ENCODE measurements at regions not wholly inside any gene's neighbourhood (a gene's known extent, or its start where the extent isn't known, plus 50 kb on each side); places are given as distances from the start of the nearest gene placed in this dataset.

- no peaks in the 10 kb centered on the region for H3K4me1 ChIP-seq (ENCODE audit: control insufficient read depth, insufficient read depth, low read length)
- no peak for DNase-seq
- no peaks in the 10 kb centered on the region for H3K27me3 ChIP-seq (ENCODE audit: control insufficient read depth, insufficient read depth)
- no peak overlapping the region for H3K27ac ChIP-seq (ENCODE audit: low read length)
- no peak overlapping the region for H3K4me3 ChIP-seq (ENCODE audit: low read length)
- H3K9me3 ChIP-seq (ENCODE audit: control insufficient read depth, low read length), result no peaks in the 10 kb centered on the region
- intact Hi-C loops (cut with DNase I), result loop anchor here in 1 of 4 donors (5.0 kb wide), 1 partner anchor 278 kb away; no protein-coding TSS in a partner anchor
- no peak for ATAC-seq
Measured at GRCh38 chr2:190799999-190800398, 80.6 kb upstream of the GLS start.

- H3K27me3 ChIP-seq (ENCODE audit: control insufficient read depth, insufficient read depth), result no peaks in the 10 kb centered on the region
- no peak overlapping the region for H3K4me3 ChIP-seq (ENCODE audit: low read length)
- H3K9me3 ChIP-seq (ENCODE audit: control insufficient read depth, low read length), result no peaks in the 10 kb centered on the region
- no peaks in the 10 kb centered on the region for H3K4me1 ChIP-seq (ENCODE audit: control insufficient read depth, insufficient read depth, low read length)
- intact Hi-C loops (cut with DNase I), result loop anchor here in 1 of 4 donors (5.0 kb wide), 1 partner anchor 278 kb away; no protein-coding TSS in a partner anchor
- WGBS, result 59% methylated on average over 1 of the region's 1 CpG
- DNase-seq, result no peak
- no peak overlapping the region for H3K27ac ChIP-seq (ENCODE audit: low read length)
- no peak for ATAC-seq
Measured at GRCh38 chr2:190800528-190800927, 80.1 kb upstream of the GLS start.

- Histone ChIP-seq H3K27ac (ENCODE audit: low read length) (no peak overlapping the region), H3K4me1 (ENCODE audit: control insufficient read depth, insufficient read depth, low read length) (no peaks in the 10 kb centered on the region), H3K4me3 (ENCODE audit: low read length) (no peak overlapping the region), H3K27me3 (ENCODE audit: control insufficient read depth, insufficient read depth) (no peaks in the 10 kb centered on the region), H3K9me3 (ENCODE audit: control insufficient read depth, low read length) (no peaks in the 10 kb centered on the region)
- ATAC-seq (peak in 1 of 2 donors; percentile 48), DNase-seq (no peak)
- intact Hi-C loops (cut with DNase I), result loop anchor here in 2 of 4 donors (2.0 to 5.0 kb wide), 2 partner anchors 19 to 280 kb away; no protein-coding TSS in a partner anchor
- 73% methylated on average over 3 of the region's 3 CpGs for WGBS
Measured at GRCh38 chr2:190802129-190802528, 78.5 kb upstream of the GLS start.

GRCh38 chr2:190802626-190803209, 77.9 kb upstream of the GLS start:
- 83% methylated on average over 1 of the region's 1 CpG for WGBS
- ATAC-seq, result no peak
- no peaks in the 10 kb centered on the region for H3K4me1 ChIP-seq (ENCODE audit: control insufficient read depth, insufficient read depth, low read length)
- H3K4me3 ChIP-seq (ENCODE audit: low read length), result no peak overlapping the region
- DNase-seq, result no peak
- no peaks in the 10 kb centered on the region for H3K9me3 ChIP-seq (ENCODE audit: control insufficient read depth, low read length)
- intact Hi-C loops (cut with DNase I), result loop anchor here in 2 of 4 donors (2.0 to 5.0 kb wide), 2 partner anchors 20 to 280 kb away; no protein-coding TSS in a partner anchor
- no peak overlapping the region for H3K27ac ChIP-seq (ENCODE audit: low read length)
- no peaks in the 10 kb centered on the region for H3K27me3 ChIP-seq (ENCODE audit: control insufficient read depth, insufficient read depth)

- ATAC-seq, result no peak
- H3K27me3 ChIP-seq (ENCODE audit: control insufficient read depth, insufficient read depth), result no peaks in the 10 kb centered on the region
- 35% methylated on average over 5 of the region's 5 CpGs for WGBS
- no peak overlapping the region for H3K4me3 ChIP-seq (ENCODE audit: low read length)
- H3K9me3 ChIP-seq (ENCODE audit: control insufficient read depth, low read length), result no peaks in the 10 kb centered on the region
- intact Hi-C loops (cut with DNase I), result loop anchor here in 1 of 4 donors (5.0 kb wide), 1 partner anchor 282 kb away; no protein-coding TSS in a partner anchor
- no peak for DNase-seq
- H3K4me1 ChIP-seq (ENCODE audit: control insufficient read depth, insufficient read depth, low read length), result no peaks in the 10 kb centered on the region
- H3K27ac ChIP-seq (ENCODE audit: low read length), result no peak overlapping the region
Measured at GRCh38 chr2:190804182-190804795, 76.3 kb upstream of the GLS start.

- intact Hi-C loops (cut with DNase I), result no loop called here
- 50% methylated on average over 1 of the region's 1 CpG for WGBS
- ATAC-seq (no peak), DNase-seq (no peak)
- Histone ChIP-seq H3K4me3 (ENCODE audit: low read length) (no peak overlapping the region), H3K27ac (ENCODE audit: low read length) (no peak overlapping the region), H3K27me3 (ENCODE audit: control insufficient read depth, insufficient read depth) (no peaks in the 10 kb centered on the region), H3K9me3 (ENCODE audit: control insufficient read depth, low read length) (no peaks in the 10 kb centered on the region), H3K4me1 (ENCODE audit: control insufficient read depth, insufficient read depth, low read length) (no peaks in the 10 kb centered on the region)
Measured at GRCh38 chr2:190805126-190805525, 75.5 kb upstream of the GLS start.

GRCh38 chr2:190805843-190806242, 74.8 kb upstream of the GLS start:
- DNase-seq (no peak), ATAC-seq (no peak)
- no peaks in the 10 kb centered on the region for H3K4me1 ChIP-seq (ENCODE audit: control insufficient read depth, insufficient read depth, low read length)
- H3K4me3 ChIP-seq (ENCODE audit: low read length), result no peak overlapping the region
- H3K27me3 ChIP-seq (ENCODE audit: control insufficient read depth, insufficient read depth), result no peaks in the 10 kb centered on the region
- no peaks in the 10 kb centered on the region for H3K9me3 ChIP-seq (ENCODE audit: control insufficient read depth, low read length)
- H3K27ac ChIP-seq (ENCODE audit: low read length), result no peak overlapping the region
- WGBS, result 80% methylated on average over 3 of the region's 3 CpGs
- intact Hi-C loops (cut with DNase I), result no loop called here

- H3K4me1 ChIP-seq (ENCODE audit: control insufficient read depth, insufficient read depth, low read length), result peaks cover under 1% of the 10 kb centered on the region
- H3K4me3 ChIP-seq (ENCODE audit: low read length), result no peak overlapping the region
- no peaks in the 10 kb centered on the region for H3K9me3 ChIP-seq (ENCODE audit: control insufficient read depth, low read length)
- DNase-seq, result no peak
- ATAC-seq, result no peak
- no peaks in the 10 kb centered on the region for H3K27me3 ChIP-seq (ENCODE audit: control insufficient read depth, insufficient read depth)
- no peak overlapping the region for H3K27ac ChIP-seq (ENCODE audit: low read length)
- 97% methylated on average over 2 of the region's 2 CpGs for WGBS
- intact Hi-C loops (cut with DNase I), result no loop called here
Measured at GRCh38 chr2:190807886-190808285, 72.7 kb upstream of the GLS start.

GRCh38 chr2:190809139-190809764, 71.4 kb upstream of the GLS start:
- Histone ChIP-seq H3K27me3 (ENCODE audit: control insufficient read depth, insufficient read depth) (no peaks in the 10 kb centered on the region), H3K4me3 (ENCODE audit: low read length) (no peak overlapping the region), H3K9me3 (ENCODE audit: control insufficient read depth, low read length) (no peaks in the 10 kb centered on the region), H3K27ac (ENCODE audit: low read length) (no peak overlapping the region), H3K4me1 (ENCODE audit: control insufficient read depth, insufficient read depth, low read length) (peaks cover 4% of the 10 kb centered on the region)
- ATAC-seq (no peak), DNase-seq (no peak)
- 91% methylated on average over 5 of the region's 5 CpGs for WGBS
- intact Hi-C loops (cut with DNase I), result no loop called here

GRCh38 chr2:190809876-190810525, 70.6 kb upstream of the GLS start:
- Histone ChIP-seq H3K27ac (ENCODE audit: low read length) (no peak overlapping the region), H3K4me1 (ENCODE audit: control insufficient read depth, insufficient read depth, low read length) (peaks cover 4% of the 10 kb centered on the region), H3K27me3 (ENCODE audit: control insufficient read depth, insufficient read depth) (no peaks in the 10 kb centered on the region), H3K9me3 (ENCODE audit: control insufficient read depth, low read length) (no peaks in the 10 kb centered on the region), H3K4me3 (ENCODE audit: low read length) (no peak overlapping the region)
- 65% methylated on average over 4 of the region's 4 CpGs for WGBS
- ATAC-seq (no peak), DNase-seq (no peak)
- intact Hi-C loops (cut with DNase I), result no loop called here

- intact Hi-C loops (cut with DNase I), result no loop called here
Measured at GRCh38 chr2:190810981-190811587, 69.5 kb upstream of the GLS start.

More at GRCh38 chr2:190810981-190811587, 69.5 kb upstream of the GLS start:
- WGBS, result 86% methylated on average over 5 of the region's 5 CpGs
- DNase-seq (no peak), ATAC-seq (no peak)
- no peak overlapping the region for H3K27ac ChIP-seq (ENCODE audit: low read length)
- H3K27me3 ChIP-seq (ENCODE audit: control insufficient read depth, insufficient read depth), result no peaks in the 10 kb centered on the region
- H3K4me1 ChIP-seq (ENCODE audit: control insufficient read depth, insufficient read depth, low read length), result peaks cover 4% of the 10 kb centered on the region
- H3K4me3 ChIP-seq (ENCODE audit: low read length), result no peak overlapping the region
- H3K9me3 ChIP-seq (ENCODE audit: control insufficient read depth, low read length), result no peaks in the 10 kb centered on the region

Measured in right cardiac atrium (tissue), 5 donors.